ENCODE measurements at regions not wholly inside any gene's neighbourhood (a gene's known extent, or its start where the extent isn't known, plus 50 kb on each side); places are given as distances from the start of the nearest gene placed in this dataset.
A peak's percentile ranks its signal among the peaks of the same experiment; 100 is the strongest.

DNA sequence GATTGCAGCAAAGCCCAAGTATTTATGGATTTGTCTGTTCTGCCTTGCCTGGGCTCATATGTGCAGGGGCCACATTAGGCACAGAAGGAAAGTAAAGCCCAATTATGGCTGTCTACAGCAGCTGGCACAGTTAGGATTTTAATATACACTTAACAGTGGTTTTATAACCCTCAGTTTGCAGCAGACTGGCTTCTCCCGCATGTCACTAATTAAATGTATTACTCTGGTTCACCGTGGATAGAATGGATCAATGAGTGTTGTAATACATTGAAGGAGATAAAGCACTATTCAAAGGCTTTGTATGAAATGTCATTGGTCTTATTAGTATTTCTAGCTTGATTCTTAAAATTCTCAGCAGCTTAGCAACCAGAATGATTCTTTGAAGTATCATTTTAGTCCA, 320.2 kb downstream of the KCNS3 start:
- TF ChIP-seq TAF1 (IDR thresholded peaks at IDR 0.05; ENCODE audit: borderline replicate concordance, low read depth, low read length) (no peak), POLR2A (IDR thresholded peaks at IDR 0.05; ENCODE audit: low read depth, low read length) (no peak), POLR2AphosphoS5 (IDR thresholded peaks at IDR 0.05; ENCODE audit: low read depth, low read length) (no peak)
- FAIRE-seq (no peak), DNase-seq (ENCODE audit: insufficient read length) (no peak)

DNA sequence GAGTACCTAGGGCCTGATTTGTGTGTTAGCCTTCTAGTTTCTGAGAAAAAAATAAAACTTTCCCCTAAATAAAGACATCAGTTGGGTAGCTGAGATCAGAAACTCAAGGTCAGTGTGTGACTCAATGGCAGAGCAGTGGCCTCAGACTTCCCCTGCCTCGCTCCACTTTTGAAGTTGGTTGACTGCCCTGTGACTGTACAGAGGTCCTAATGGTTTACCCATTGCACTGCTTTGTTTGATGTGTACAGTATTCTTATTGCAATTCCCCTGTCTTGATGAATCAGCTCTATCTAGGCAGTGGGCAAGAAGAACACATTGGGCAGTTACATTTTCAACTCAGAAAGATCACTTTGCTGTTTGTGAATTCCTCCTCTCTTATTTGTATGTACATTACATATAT, 315.7 kb downstream of the KCNS3 start:
- TF ChIP-seq POLR2A (IDR thresholded peaks at IDR 0.05; ENCODE audit: low read depth, low read length) (no peak), POLR2AphosphoS5 (IDR thresholded peaks at IDR 0.05; ENCODE audit: low read depth, low read length) (no peak), TAF1 (IDR thresholded peaks at IDR 0.05; ENCODE audit: borderline replicate concordance, low read depth, low read length) (no peak)
- DNase-seq (ENCODE audit: insufficient read length) (no peak), FAIRE-seq (no peak)

DNA sequence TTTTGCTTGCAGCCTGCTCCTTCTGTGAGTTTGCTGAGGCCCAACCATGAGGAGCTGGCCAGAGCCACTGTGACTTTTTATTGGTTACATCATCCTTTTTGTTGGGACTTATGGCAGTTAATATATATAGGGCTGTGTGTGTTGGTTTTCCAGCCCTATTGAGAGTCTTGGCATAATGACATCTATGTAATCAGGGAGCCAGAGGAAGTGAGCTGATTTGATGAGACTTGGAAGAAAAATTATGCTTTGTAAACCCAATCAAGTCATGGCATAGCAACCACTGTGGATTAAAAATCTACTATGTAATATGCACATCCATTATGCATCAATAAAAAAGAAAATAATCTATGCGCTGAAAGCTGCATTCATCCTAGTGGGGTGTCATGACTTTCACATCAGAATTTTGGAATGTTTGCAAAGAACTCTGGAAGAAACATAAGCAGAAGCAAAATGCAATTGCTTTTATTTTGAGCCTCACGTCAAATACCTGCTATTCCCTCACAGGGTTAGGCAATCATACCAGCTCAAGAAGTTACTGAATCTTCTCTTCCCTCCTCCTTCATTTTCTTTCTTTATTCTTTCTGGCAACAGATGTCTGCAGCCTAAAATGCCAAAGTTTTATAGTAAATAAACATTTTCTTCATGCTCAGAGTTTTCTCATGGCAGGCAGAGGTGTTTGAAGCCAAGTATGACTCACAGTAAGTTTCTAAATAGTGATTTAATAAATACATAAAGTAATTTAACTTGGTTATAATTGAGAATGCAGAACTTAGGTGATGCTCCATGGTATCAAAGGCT, 308.5 kb downstream of the KCNS3 start:
- DNase-seq (ENCODE audit: insufficient read length) = no peak
- TF ChIP-seq POLR2A (IDR thresholded peaks at IDR 0.05; ENCODE audit: low read depth, low read length) = no peak
- TF ChIP-seq TAF1 (IDR thresholded peaks at IDR 0.05; ENCODE audit: borderline replicate concordance, low read depth, low read length) = no peak
- no peak for TF ChIP-seq POLR2AphosphoS5 (IDR thresholded peaks at IDR 0.05; ENCODE audit: low read depth, low read length)
- FAIRE-seq = no peak

DNA sequence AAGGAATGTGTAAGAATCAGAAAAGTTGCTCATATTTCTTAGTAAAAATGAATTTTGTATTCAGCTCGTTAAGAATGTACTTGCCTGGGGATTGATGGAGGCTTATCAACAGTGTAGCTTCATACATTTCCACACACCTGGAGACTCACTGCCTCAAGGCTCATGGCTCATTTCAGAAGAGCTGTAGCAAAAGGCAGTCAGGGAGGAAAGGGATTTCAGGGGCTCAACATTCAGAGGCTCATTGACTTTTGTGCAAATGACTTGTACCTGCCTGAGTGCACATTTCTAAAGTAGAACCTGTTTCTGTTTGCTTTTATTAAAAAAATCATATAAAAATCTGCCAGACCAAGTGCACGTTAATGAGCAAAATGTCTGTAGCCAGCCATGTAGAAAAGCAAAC, 304.4 kb downstream of the KCNS3 start:
- DNase-seq (ENCODE audit: insufficient read length) (no peak), FAIRE-seq (no peak)
- TF ChIP-seq POLR2A (IDR thresholded peaks at IDR 0.05; ENCODE audit: low read depth, low read length) (no peak), POLR2AphosphoS5 (IDR thresholded peaks at IDR 0.05; ENCODE audit: low read depth, low read length) (no peak), TAF1 (IDR thresholded peaks at IDR 0.05; ENCODE audit: borderline replicate concordance, low read depth, low read length) (no peak)

DNA sequence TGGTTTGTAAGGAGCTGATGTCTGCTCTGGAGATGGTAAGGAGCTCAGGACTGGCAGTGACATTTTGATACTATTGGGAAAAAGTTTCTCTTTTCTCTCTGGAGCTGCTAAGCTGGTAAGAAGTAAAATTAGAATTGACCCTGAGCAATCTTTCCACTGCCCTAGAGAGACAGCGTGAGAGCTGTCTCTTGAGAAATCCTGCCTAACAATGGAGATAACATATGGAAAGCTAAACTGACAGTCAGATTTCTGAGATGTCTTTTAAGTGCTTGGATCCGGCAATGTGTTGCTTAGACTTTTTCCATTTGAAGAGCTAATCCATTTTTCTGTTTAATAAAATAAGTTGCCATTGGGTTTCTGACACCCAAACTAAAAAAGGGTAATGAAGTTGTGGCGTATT, 302.4 kb downstream of the KCNS3 start:
- FAIRE-seq (no peak), DNase-seq (ENCODE audit: insufficient read length) (no peak)
- TF ChIP-seq POLR2AphosphoS5 (IDR thresholded peaks at IDR 0.05; ENCODE audit: low read depth, low read length) (no peak), TAF1 (IDR thresholded peaks at IDR 0.05; ENCODE audit: borderline replicate concordance, low read depth, low read length) (no peak), POLR2A (IDR thresholded peaks at IDR 0.05; ENCODE audit: low read depth, low read length) (no peak)

DNA sequence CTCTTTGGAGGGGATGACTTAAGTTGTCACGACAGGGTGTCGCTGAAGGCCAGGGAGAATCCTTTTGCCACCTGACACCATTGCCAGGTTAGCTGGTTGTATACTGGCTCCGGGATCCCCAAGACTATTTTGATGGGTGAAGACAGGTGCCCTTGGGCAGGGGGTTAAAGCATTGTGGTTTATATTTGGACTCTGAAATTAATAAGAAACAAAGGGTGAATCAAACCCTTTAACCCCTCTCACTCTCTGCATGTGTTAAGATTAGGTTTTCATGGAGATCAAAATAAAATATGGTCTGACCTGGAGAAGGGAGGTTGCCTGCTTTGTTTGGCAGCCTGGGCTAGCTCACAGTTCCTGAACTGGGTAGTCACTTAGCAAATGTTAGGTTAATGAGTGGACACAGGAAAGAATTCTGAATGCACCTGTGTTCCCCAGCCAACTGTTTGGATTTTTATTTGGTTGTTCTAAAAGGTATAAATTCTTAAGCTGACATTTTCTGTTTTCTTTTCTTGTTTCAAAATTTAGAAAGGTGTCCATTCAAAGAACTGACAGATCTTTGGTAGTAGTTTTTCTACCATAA, 301.7 kb downstream of the KCNS3 start:
- FAIRE-seq = no peak
- DNase-seq (ENCODE audit: insufficient read length) = no peak
- no peak for TF ChIP-seq POLR2AphosphoS5 (IDR thresholded peaks at IDR 0.05; ENCODE audit: low read depth, low read length)
- TF ChIP-seq TAF1 (IDR thresholded peaks at IDR 0.05; ENCODE audit: borderline replicate concordance, low read depth, low read length) = no peak
- no peak for TF ChIP-seq POLR2A (IDR thresholded peaks at IDR 0.05; ENCODE audit: low read depth, low read length)

DNA sequence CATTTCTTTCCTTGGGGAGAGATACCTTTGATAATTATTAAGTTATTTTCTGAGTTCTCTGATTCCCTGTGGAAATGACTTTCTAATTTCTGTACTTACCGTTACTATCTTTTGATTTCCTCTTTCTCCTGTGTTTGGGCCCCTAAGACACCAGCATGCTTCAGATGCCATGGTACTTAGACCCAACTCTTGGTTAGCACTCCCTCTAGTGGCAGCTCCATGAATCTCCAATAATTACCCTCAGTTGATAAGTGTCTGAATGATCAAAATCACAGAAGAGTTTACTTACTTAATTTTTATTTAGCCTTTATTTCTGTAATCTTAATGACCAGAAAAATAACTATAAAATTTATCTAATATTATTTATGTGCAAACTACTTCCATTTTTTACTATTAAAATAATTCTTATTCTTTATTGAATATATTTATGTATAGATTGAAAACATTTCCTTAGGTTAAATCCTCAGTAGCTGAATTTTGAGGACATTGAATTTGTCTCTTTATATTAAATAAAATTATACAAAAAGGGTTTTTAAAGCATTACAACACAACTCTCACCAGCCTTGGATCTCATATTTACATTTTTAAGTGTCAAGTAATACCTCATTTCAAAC, 300.4 kb downstream of the KCNS3 start:
- FAIRE-seq (no peak), DNase-seq (ENCODE audit: insufficient read length) (peak; percentile 3)
- TF ChIP-seq POLR2AphosphoS5 (IDR thresholded peaks at IDR 0.05; ENCODE audit: low read depth, low read length) (no peak), TAF1 (IDR thresholded peaks at IDR 0.05; ENCODE audit: borderline replicate concordance, low read depth, low read length) (no peak), POLR2A (IDR thresholded peaks at IDR 0.05; ENCODE audit: low read depth, low read length) (no peak)

DNA sequence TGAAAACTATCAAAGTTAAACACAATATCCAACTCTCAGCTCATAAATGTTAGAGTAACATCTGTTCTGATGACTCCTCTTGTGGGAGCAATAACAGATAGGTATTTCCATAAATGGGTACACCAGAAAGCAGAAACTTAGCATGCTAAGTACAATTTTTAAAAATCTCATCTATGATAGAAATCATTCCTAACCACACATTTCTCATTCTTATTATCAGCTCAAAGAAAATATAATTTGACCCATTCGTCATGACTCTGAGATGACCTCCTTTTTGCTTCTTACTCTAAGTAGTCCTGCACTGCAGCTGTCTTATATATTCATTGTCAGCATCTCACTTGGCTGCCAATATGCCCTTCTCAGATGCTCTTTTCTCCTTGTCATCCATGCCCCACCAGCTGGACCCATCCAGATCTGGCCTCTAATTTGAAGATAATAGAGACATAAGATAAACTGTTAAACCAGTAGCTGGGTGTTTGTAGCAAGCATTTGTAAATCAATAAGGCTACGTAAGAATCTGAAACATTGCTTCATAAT, 298.3 kb downstream of the KCNS3 start:
- DNase-seq (ENCODE audit: insufficient read length) (no peak), FAIRE-seq (no peak)
- TF ChIP-seq POLR2AphosphoS5 (IDR thresholded peaks at IDR 0.05; ENCODE audit: low read depth, low read length) = no peak
- TF ChIP-seq TAF1 (IDR thresholded peaks at IDR 0.05; ENCODE audit: borderline replicate concordance, low read depth, low read length) = no peak
- no peak for TF ChIP-seq POLR2A (IDR thresholded peaks at IDR 0.05; ENCODE audit: low read depth, low read length)

DNA sequence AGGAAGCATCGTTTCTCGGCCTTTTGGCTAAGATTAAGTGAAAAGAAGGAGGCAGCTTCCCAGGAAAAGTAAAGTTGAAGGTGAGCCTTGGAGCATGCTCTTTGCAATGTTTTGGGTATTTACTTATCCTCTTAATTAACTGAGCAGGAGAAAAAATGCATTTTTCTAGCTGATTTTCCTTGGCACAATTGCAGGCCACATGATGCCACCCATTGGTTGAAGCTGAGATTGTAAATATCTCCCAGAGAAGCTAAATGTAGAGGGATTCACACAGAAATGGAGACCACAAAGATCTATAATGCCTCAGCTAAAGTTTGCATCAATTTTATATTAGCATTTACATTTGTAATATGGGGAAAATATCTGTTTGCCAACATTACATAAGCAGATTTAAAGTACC, 294.1 kb downstream of the KCNS3 start:
- FAIRE-seq (no peak), DNase-seq (ENCODE audit: insufficient read length) (no peak)
- TF ChIP-seq TAF1 (IDR thresholded peaks at IDR 0.05; ENCODE audit: borderline replicate concordance, low read depth, low read length) (no peak), POLR2AphosphoS5 (IDR thresholded peaks at IDR 0.05; ENCODE audit: low read depth, low read length) (no peak), POLR2A (IDR thresholded peaks at IDR 0.05; ENCODE audit: low read depth, low read length) (no peak)

DNA sequence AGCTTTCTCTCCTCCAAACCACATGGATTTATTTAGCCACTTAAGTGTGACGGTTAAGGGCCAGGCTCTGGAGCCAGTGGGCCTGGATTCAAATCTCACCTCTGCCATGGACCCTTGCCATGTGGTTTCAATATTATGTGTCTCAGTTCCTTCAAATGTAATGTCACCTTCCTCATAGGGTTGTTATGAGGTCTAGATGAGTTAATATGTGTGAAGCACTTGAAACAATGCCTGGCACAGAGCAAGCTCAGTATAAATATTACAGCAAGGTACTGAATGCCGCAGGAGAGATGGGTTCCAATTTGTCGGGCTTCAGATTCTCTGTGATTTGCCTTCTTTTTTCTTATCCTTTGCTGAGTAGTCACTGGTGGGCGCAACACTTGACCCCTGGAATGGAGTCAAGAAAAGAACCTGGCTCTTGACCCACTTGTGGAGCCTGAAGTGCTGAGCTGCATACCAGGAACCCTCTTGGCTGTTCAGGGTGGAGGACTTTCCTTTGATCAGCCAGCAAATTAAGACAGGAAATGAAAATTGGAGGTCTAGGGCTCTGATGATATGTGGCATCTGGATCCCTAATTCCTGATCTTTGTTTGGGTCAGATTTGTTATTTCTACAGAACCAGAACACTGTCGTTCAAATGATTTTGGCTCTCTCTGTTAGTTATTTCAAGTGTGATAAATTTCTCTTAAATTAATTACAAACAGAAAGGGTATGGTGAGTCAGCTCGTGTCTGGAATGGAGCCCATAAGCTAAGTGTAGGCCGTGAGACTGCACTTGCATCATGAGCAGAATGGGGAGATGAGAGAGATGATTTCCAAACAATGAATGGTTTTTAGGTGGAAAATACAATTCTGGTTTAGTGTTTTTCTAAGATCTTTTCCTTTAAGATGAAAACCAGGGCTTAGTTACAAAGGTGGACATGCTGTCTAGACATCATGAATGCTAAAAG, 293.0 kb downstream of the KCNS3 start:
- TF ChIP-seq POLR2A (IDR thresholded peaks at IDR 0.05; ENCODE audit: low read depth, low read length) = no peak
- TF ChIP-seq TAF1 (IDR thresholded peaks at IDR 0.05; ENCODE audit: borderline replicate concordance, low read depth, low read length) = no peak
- TF ChIP-seq POLR2AphosphoS5 (IDR thresholded peaks at IDR 0.05; ENCODE audit: low read depth, low read length) = no peak
- DNase-seq (ENCODE audit: insufficient read length) (no peak), FAIRE-seq (no peak)

DNA sequence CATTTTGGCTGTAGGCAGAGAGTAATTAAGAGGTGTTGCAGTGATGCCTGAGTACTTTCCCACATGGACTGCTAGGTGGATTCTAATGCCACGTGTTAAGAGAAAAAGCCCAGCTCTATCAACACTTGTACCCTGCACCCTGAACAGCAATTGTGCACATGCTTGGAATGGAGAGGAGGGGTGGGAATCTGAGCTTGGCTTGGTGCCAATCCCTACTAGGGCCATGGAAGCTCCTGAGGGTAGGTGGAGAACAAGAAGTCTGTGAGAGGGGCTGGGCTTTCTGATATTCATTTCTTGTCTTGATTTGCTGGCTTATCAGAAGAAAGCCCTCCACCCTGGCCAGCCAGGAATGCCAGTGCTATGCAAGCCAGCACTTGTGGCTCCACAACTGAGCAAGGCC, 292.2 kb downstream of the KCNS3 start:
- FAIRE-seq = no peak
- DNase-seq (ENCODE audit: insufficient read length) = no peak
- TF ChIP-seq TAF1 (IDR thresholded peaks at IDR 0.05; ENCODE audit: borderline replicate concordance, low read depth, low read length) (no peak), POLR2A (IDR thresholded peaks at IDR 0.05; ENCODE audit: low read depth, low read length) (no peak), POLR2AphosphoS5 (IDR thresholded peaks at IDR 0.05; ENCODE audit: low read depth, low read length) (no peak)
